Smooth muscle cell (in vitro differentiated cells): ENCODE measurements at regions not wholly inside any gene's neighbourhood (a gene's known extent, or its start where the extent isn't known, plus 50 kb on each side); places are given as distances from the start of the nearest gene placed in this dataset.

Experiments used
- DNase-seq: peaks from one replicate; lab custom pipeline; 2025; ENCODE audit not compliant: unreplicated experiment; lab: John Stamatoyannopoulos, UW
- H2AFZ ChIP-seq: fragments of 200-600 bp; sonication (generic); 2 replicates; pipeline ENCODE4 v1.6.0; 2016; ENCODE audit warnings: antibody characterized with exemption, low read depth, mild to moderate bottlenecking
- H3F3A ChIP-seq: fragments of 200-600 bp; sonication (generic); 2 replicates; pipeline ENCODE4 v1.6.0; 2017; ENCODE audit warnings: antibody characterized with exemption, low read depth
- H3K27ac ChIP-seq: fragments of 200-600 bp; sonication (generic); 2 replicates; pipeline ENCODE4 v1.5.1; 2016; ENCODE audit warnings: low read depth, mild to moderate bottlenecking
- H3K27me3 ChIP-seq: fragments of 200-600 bp; sonication (generic); 2 replicates; pipeline ENCODE4 v1.6.1; 2016; ENCODE audit warnings: low read depth, mild to moderate bottlenecking
- H3K36me3 ChIP-seq: fragments of 200-600 bp; sonication (generic); 2 replicates; pipeline ENCODE4 v1.5.1; 2016; ENCODE audit warnings: low read depth
- H3K4me1 ChIP-seq: fragments of 200-600 bp; sonication (generic); 2 replicates; pipeline ENCODE4 v1.5.1; 2016; ENCODE audit warnings: low read depth
- H3K4me2 ChIP-seq: fragments of 200-600 bp; sonication (generic); 2 replicates; pipeline ENCODE4 v1.6.0; 2016; ENCODE audit warnings: mild to moderate bottlenecking
- H3K4me3 ChIP-seq: fragments of 200-600 bp; sonication (generic); 2 replicates; pipeline ENCODE4 v1.5.1; 2016; ENCODE audit warnings: mild to moderate bottlenecking
- H3K79me2 ChIP-seq: fragments of 200-600 bp; sonication (generic); 2 replicates; pipeline ENCODE4 v1.6.0; 2016; ENCODE audit warnings: low read depth, mild to moderate bottlenecking
- H3K9ac ChIP-seq: fragments of 200-600 bp; sonication (generic); 2 replicates; pipeline ENCODE4 v1.6.0; 2016; ENCODE audit warnings: low read depth
- H3K9me3 ChIP-seq: fragments of 200-600 bp; sonication (generic); replicated peaks from 2 replicates; pipeline ENCODE4 v1.5.1; 2016; ENCODE audit warnings: low read depth
- H4K20me1 ChIP-seq: fragments of 200-600 bp; sonication (generic); 2 replicates; pipeline ENCODE4 v1.6.0; 2016; ENCODE audit warnings: low read depth
- WGBS: methylation state at CpG from one replicate; pipeline ENCODE4 v1.1.7; 2016; ENCODE audit warnings: low lambda C conversion rate; 5-methylcytosine and 5-hydroxymethylcytosine counted together
- TF ChIP-seq, protein P1 (sequence below): fragments of 200-600 bp; sonication (generic); IDR thresholded peaks from 2 replicates; pipeline ENCODE4 v1.5.1; 2017; ENCODE audit warnings: borderline replicate concordance, mild to moderate bottlenecking, antibody characterized with exemption; ENCODE audit not compliant: insufficient read depth, poor library complexity, severe bottlenecking

DNA sequence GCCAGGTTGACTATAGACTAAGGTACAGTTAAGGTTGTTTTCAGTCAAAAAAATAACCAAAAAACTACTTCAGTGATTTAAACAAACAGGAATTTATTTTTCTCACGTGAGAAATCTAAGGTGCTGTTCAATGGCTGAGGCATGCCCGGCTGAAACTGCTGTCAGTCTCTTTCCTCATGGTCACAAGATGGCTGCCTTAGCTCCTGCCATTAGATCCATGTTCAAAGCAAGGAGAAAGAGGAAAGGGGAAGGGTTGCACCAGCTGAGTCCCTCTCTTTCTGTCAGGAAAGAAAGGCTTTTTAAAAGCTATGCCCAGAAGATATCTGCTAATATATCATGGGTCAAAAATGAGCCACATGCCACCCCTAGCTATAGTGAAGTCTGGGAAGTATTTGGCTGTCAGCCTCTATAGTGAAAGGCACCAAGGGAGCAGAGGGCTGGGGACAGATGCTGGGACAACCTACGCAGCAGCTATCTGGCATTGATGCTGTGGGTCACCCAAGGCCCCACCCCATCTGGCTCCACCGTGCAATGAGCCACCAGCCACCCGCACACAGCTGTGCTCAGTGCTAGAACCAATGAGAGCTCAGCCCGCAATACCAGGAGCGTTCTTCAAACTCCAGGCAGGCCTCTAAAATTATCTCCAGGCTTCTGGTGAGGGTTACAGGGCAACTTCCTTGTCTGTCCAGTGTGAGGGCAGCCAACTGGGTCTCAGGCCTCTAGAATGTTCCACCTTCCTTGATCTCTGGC, 64.7 kb upstream of the GATA2 start:
- Histone ChIP-seq H3K27me3 (no peaks in the 10 kb centered on the region), H3K79me2 (no peaks in the 10 kb centered on the region), H2AFZ (no peak overlapping the region), H3K4me2 (no peak overlapping the region), H3K36me3 (no peaks in the 10 kb centered on the region), H3K9me3 (no peaks in the 10 kb centered on the region), H3K27ac (no peak overlapping the region), H3K4me3 (no peak overlapping the region), H4K20me1 (no peaks in the 10 kb centered on the region), H3F3A (no peaks in the 10 kb centered on the region), H3K4me1 (no peaks in the 10 kb centered on the region), H3K9ac (no peak overlapping the region)
- 92% methylated on average over 7 of the region's 7 CpGs for WGBS
- DNase-seq = no peak
- TF ChIP-seq, protein P1, sequence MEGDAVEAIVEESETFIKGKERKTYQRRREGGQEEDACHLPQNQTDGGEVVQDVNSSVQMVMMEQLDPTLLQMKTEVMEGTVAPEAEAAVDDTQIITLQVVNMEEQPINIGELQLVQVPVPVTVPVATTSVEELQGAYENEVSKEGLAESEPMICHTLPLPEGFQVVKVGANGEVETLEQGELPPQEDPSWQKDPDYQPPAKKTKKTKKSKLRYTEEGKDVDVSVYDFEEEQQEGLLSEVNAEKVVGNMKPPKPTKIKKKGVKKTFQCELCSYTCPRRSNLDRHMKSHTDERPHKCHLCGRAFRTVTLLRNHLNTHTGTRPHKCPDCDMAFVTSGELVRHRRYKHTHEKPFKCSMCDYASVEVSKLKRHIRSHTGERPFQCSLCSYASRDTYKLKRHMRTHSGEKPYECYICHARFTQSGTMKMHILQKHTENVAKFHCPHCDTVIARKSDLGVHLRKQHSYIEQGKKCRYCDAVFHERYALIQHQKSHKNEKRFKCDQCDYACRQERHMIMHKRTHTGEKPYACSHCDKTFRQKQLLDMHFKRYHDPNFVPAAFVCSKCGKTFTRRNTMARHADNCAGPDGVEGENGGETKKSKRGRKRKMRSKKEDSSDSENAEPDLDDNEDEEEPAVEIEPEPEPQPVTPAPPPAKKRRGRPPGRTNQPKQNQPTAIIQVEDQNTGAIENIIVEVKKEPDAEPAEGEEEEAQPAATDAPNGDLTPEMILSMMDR = no peak

DNA sequence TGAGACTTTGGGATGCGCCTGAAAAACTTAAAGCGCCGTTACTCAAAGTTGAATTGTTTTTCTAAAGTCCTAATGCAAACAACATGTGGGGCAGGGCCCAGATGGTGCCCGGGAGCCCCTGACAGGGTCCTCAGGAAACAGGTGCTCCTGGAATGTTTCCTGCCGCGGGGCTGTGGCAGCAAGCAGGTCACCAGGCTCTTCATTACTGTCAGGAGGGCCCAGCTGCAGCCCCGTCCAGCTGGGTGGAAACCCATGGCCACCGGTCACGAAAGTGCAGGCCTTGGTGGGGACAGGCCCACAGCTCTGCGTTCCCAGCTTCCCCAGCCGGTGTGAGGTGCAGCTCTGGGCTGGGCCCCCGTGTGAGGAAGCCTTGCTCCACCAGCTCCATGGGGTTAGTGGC, 63.9 kb upstream of the GATA2 start:
- Histone ChIP-seq H3K4me1 (no peaks in the 10 kb centered on the region), H2AFZ (no peak overlapping the region), H3K79me2 (no peaks in the 10 kb centered on the region), H3F3A (no peaks in the 10 kb centered on the region), H3K9me3 (no peaks in the 10 kb centered on the region), H3K36me3 (no peaks in the 10 kb centered on the region), H3K4me3 (no peak overlapping the region), H4K20me1 (no peaks in the 10 kb centered on the region), H3K9ac (no peak overlapping the region), H3K4me2 (no peak overlapping the region), H3K27me3 (no peaks in the 10 kb centered on the region), H3K27ac (no peak overlapping the region)
- TF ChIP-seq, protein P1 = no peak
- WGBS = 92% methylated on average over 12 of the region's 12 CpGs
- no peak for DNase-seq

DNA sequence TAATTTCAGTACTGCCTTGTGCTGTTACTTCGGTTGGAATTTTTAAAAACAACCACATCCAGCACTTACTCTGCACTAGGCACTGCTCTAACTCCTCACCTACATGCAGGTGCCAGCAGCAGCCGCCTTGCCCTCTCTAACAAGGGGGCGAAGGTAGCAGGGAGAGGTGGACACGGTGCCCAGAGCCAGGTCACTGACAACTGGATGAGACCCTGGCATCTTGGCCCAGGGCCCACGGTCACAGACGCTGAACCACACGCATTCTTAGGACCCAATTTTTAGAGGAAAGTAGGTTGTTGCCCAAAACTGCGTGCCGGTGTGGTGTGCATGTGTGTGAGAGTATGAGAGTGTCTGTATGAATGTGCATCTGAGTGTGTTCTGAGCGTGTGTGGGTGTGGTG, 63.4 kb upstream of the GATA2 start:
- 96% methylated on average over 10 of the region's 10 CpGs for WGBS
- Histone ChIP-seq H3K4me1 (no peaks in the 10 kb centered on the region), H3K4me3 (no peak overlapping the region), H3K27ac (no peak overlapping the region), H3K36me3 (no peaks in the 10 kb centered on the region), H4K20me1 (no peaks in the 10 kb centered on the region), H3K9me3 (no peaks in the 10 kb centered on the region), H3K79me2 (no peaks in the 10 kb centered on the region), H3K27me3 (no peaks in the 10 kb centered on the region), H3K9ac (no peak overlapping the region), H3F3A (no peaks in the 10 kb centered on the region), H3K4me2 (no peak overlapping the region), H2AFZ (no peak overlapping the region)
- TF ChIP-seq, protein P1 = no peak
- no peak for DNase-seq

DNA sequence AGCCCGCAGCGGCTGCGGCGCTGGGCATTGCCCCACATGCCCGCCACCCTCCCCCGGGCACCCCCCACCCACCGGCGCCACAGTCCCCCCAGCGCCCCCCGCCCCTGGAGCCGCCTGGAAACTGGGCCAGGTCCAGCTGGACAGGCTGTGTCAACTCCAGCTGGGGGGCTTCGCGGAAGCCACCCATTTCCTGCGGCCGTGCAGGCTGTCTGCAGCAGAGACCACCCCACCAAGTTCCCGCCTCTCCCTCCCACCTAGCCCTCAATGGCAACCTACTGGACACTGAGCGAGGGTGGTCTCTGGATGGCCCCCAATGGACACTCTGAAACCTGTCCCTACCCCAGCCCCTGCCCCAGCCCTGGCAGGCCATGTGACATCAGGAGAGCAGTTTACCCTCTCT, 62.8 kb upstream of the GATA2 start:
- no peak overlapping the region for H2AFZ ChIP-seq
- H3K27ac ChIP-seq = no peak overlapping the region
- no peak for DNase-seq
- no peaks in the 10 kb centered on the region for H3K4me1 ChIP-seq
- H3K9me3 ChIP-seq = no peaks in the 10 kb centered on the region
- 91% methylated on average over 12 of the region's 17 CpGs for WGBS
- no peak overlapping the region for H3K4me3 ChIP-seq
- H3K4me2 ChIP-seq = no peak overlapping the region
- H3K27me3 ChIP-seq = no peaks in the 10 kb centered on the region
- no peaks in the 10 kb centered on the region for H3F3A ChIP-seq
- no peaks in the 10 kb centered on the region for H4K20me1 ChIP-seq
- H3K36me3 ChIP-seq = no peaks in the 10 kb centered on the region
- no peak overlapping the region for H3K9ac ChIP-seq
- no peaks in the 10 kb centered on the region for H3K79me2 ChIP-seq
- TF ChIP-seq, protein P1 = no peak
